Epithelial cell of proximal tubule (primary cell): ENCODE measurements at regions not wholly inside any gene's neighbourhood (a gene's known extent, or its start where the extent isn't known, plus 50 kb on each side); places are given as distances from the start of the nearest gene placed in this dataset.

Experiments used
- DNase-seq: peaks from one replicate; pipeline ENCODE4 v3.0.0-alpha.2; 2011; ENCODE audit warnings: low read depth
- H3K4me3 ChIP-seq: 2 replicates; pipeline ENCODE4 v1.5.1; 2011; ENCODE audit warnings: low read depth, mild to moderate bottlenecking, low read length
- CTCF ChIP-seq: conservative IDR thresholded peaks from 2 replicates; pipeline ENCODE4 v1.5.1; 2012; ENCODE audit warnings: low read depth, mild to moderate bottlenecking, low read length

- no peak for DNase-seq
- no peak for TF ChIP-seq CTCF
- H3K4me3 ChIP-seq: no peak overlapping the region
These were observed 202.0 kb upstream of the FRMD6 start for GRCh38 chr14:51449681-51450080.

GRCh38 chr14:51451561-51451960, 200.1 kb upstream of the FRMD6 start:
- no peak overlapping the region for H3K4me3 ChIP-seq
- no peak for TF ChIP-seq CTCF
- no peak for DNase-seq

GRCh38 chr14:51453869-51454268, 197.8 kb upstream of the FRMD6 start:
- no peak overlapping the region for H3K4me3 ChIP-seq
- TF ChIP-seq CTCF: no peak
- DNase-seq: no peak

GRCh38 chr14:51454351-51454750, 197.4 kb upstream of the FRMD6 start:
- DNase-seq: no peak
- H3K4me3 ChIP-seq: no peak overlapping the region
- TF ChIP-seq CTCF: no peak

- DNase-seq: no peak
- no peak for TF ChIP-seq CTCF
- H3K4me3 ChIP-seq: no peak overlapping the region
These were observed 196.5 kb upstream of the FRMD6 start for GRCh38 chr14:51455041-51455835.

- DNase-seq: no peak
- H3K4me3 ChIP-seq: no peak overlapping the region
- no peak for TF ChIP-seq CTCF
These were observed 193.7 kb upstream of the FRMD6 start for GRCh38 chr14:51457843-51458562.
